ENCODE measurements at regions not wholly inside any gene's neighbourhood (a gene's known extent, or its start where the extent isn't known, plus 50 kb on each side); places are given as distances from the start of the nearest gene placed in this dataset.

GRCh38 chr13:97134364-97135095 is 87.6 kb upstream of the MBNL2 start:
- WGBS (ENCODE audit: missing lambda C conversion rate), result 69% methylated on average over 11 of the region's 11 CpGs
- peak; percentile 38 to 52; a peak in 4 of 6 replicates for ATAC-seq
- Histone ChIP-seq H3K27ac (peak overlapping the region; percentile 35 to 59; a peak in 2 of 6 replicates), H3K9me3 (no peaks in the 10 kb centered on the region), H3K4me3 (no peak overlapping the region), H3K4me2 (peak overlapping the region; percentile 69), H3K4me1 (peaks cover 30% of the 10 kb centered on the region)
- no peak for DNase-seq (ENCODE audit: low read depth in 1 of 2, low spot score in 1 of 2)
- no peak for TF ChIP-seq FOXS1 (CRISPR knock-in tag; IDR thresholded peaks at IDR 0.05)
- TF ChIP-seq ZFP36 (IDR thresholded peaks at IDR 0.05; ENCODE audit: borderline replicate concordance, partially characterized antibody), result no peak
- FAIRE-seq, result no peak
- ChIA-PET POLR2A (no interaction called here), CTCF (interaction anchor here (1.4 kb wide), 1 partner anchor 9 kb away, joined by 5 read pairs; no protein-coding TSS in a partner anchor)

- CTCF ChIA-PET, result interaction anchor here (1.0 kb wide), 1 partner anchor 11 kb away, joined by 3 read pairs; no protein-coding TSS in a partner anchor
- no peaks in the 10 kb centered on the region for H3K9me3 ChIP-seq
- H3K27ac ChIP-seq, result peak overlapping the region in 1 of 2 experiments; percentile 12; a peak in 1 of 6 replicates
- WGBS (ENCODE audit: missing lambda C conversion rate), result 39% methylated on average over 4 of the region's 4 CpGs
- H3K4me3 ChIP-seq, result no peak overlapping the region
- POLR2A ChIA-PET, result no interaction called here
- DNase-seq (ENCODE audit: low read depth in 1 of 2, low spot score in 1 of 2), result no peak
- 0 out of 3 replicates have a peak overlapping the region, but pooled peaks have one; percentile 10 for H3K4me2 ChIP-seq
- no peak for ATAC-seq
- H3K4me1 ChIP-seq, result peaks cover 44% of the 10 kb centered on the region
- FAIRE-seq, result no peak
- TF ChIP-seq E2F6 (IDR thresholded peaks at IDR 0.05; ENCODE audit: borderline replicate concordance, low read depth) (no peak), SMC3 (IDR thresholded peaks at IDR 0.05) (no peak), NPAS2 (CRISPR knock-in tag; IDR thresholded peaks at IDR 0.05; ENCODE audit: borderline replicate concordance) (no peak), FOSB (CRISPR knock-in tag; IDR thresholded peaks at IDR 0.05) (no peak), NR3C1 (IDR thresholded peaks at IDR 0.05) (no peak)
These were observed 86.2 kb upstream of the MBNL2 start for GRCh38 chr13:97135883-97136282.

GRCh38 chr13:97136418-97136817 is 85.7 kb upstream of the MBNL2 start:
- Histone ChIP-seq H3K4me2 (0 out of 3 replicates have a peak overlapping the region, but pooled peaks have one; percentile 10), H3K27ac (no peak overlapping the region), H3K4me3 (no peak overlapping the region), H3K9me3 (no peaks in the 10 kb centered on the region), H3K4me1 (peaks cover 48% of the 10 kb centered on the region)
- DNase-seq (ENCODE audit: low read depth in 1 of 2, low spot score in 1 of 2) (no peak), FAIRE-seq (no peak), ATAC-seq (no peak)
- ChIA-PET CTCF (interaction anchor here (1.0 to 2.2 kb wide), 2 partner anchors 11 to 26 kb away, joined by 3 to 8 read pairs; no protein-coding TSS in a partner anchor), POLR2A (no interaction called here)
- TF ChIP-seq ZC3H11A (IDR thresholded peaks at IDR 0.05), result no peak
- 89% methylated on average over 3 of the region's 3 CpGs for WGBS (ENCODE audit: missing lambda C conversion rate)

GRCh38 chr13:97139691-97140090 is 82.4 kb upstream of the MBNL2 start:
- peaks cover 41% of the 10 kb centered on the region for H3K4me1 ChIP-seq
- no peak for ATAC-seq
- no peak overlapping the region for H3K4me3 ChIP-seq
- no peak for TF ChIP-seq MAFK (IDR thresholded peaks at IDR 0.05; ENCODE audit: partially characterized antibody)
- no peak for FAIRE-seq
- H3K4me2 ChIP-seq, result no peak overlapping the region
- DNase-seq (ENCODE audit: low read depth in 1 of 2, low spot score in 1 of 2), result no peak
- CTCF ChIA-PET, result interaction anchor here (0.9 kb wide), 1 partner anchor 14 kb away, joined by 3 read pairs; no protein-coding TSS in a partner anchor
- peak overlapping the region; percentile 44 to 80; a peak in 5 of 6 replicates for H3K27ac ChIP-seq
- POLR2A ChIA-PET, result no interaction called here
- 76% methylated on average over 3 of the region's 3 CpGs for WGBS (ENCODE audit: missing lambda C conversion rate)
- H3K9me3 ChIP-seq, result no peaks in the 10 kb centered on the region

- ATAC-seq, result no peak
- Histone ChIP-seq H3K27ac (peak overlapping the region; percentile 44 to 80; a peak in 5 of 6 replicates), H3K4me1 (peaks cover 36% of the 10 kb centered on the region), H3K4me2 (peak overlapping the region; percentile 68; the same call in 1 of the 3 replicates), H3K4me3 (no peak overlapping the region), H3K9me3 (no peaks in the 10 kb centered on the region)
- no peak for DNase-seq (ENCODE audit: low read depth in 1 of 2, low spot score in 1 of 2)
- ChIA-PET CTCF (interaction anchor here (0.9 kb wide), 1 partner anchor 15 kb away, joined by 3 read pairs; no protein-coding TSS in a partner anchor), POLR2A (no interaction called here)
- TF ChIP-seq REST (IDR thresholded peaks at IDR 0.05) (no peak), FOXS1 (CRISPR knock-in tag; IDR thresholded peaks at IDR 0.05) (no peak), JUN (IDR thresholded peaks at IDR 0.05) (no peak), EP300 (IDR thresholded peaks at IDR 0.05) (no peak), KDM5A (IDR thresholded peaks at IDR 0.05) (no peak), ZFP36 (IDR thresholded peaks at IDR 0.05; ENCODE audit: borderline replicate concordance, partially characterized antibody) (no peak), MAZ (IDR thresholded peaks at IDR 0.05; ENCODE audit: borderline replicate concordance, low read depth, low read length) (no peak), SREBF2 (IDR thresholded peaks at IDR 0.05) (no peak), CEBPB (IDR thresholded peaks at IDR 0.05) (no peak), KDM1A (IDR thresholded peaks at IDR 0.05; ENCODE audit: low read depth) (no peak)
- 92% methylated on average over 6 of the region's 6 CpGs for WGBS (ENCODE audit: missing lambda C conversion rate)
- FAIRE-seq, result no peak
These were observed 82.0 kb upstream of the MBNL2 start for GRCh38 chr13:97140131-97140530.

Measured in A549 (cell line).